ENCODE measurements at regions not wholly inside any gene's neighbourhood (a gene's known extent, or its start where the extent isn't known, plus 50 kb on each side); places are given as distances from the start of the nearest gene placed in this dataset.

DNA sequence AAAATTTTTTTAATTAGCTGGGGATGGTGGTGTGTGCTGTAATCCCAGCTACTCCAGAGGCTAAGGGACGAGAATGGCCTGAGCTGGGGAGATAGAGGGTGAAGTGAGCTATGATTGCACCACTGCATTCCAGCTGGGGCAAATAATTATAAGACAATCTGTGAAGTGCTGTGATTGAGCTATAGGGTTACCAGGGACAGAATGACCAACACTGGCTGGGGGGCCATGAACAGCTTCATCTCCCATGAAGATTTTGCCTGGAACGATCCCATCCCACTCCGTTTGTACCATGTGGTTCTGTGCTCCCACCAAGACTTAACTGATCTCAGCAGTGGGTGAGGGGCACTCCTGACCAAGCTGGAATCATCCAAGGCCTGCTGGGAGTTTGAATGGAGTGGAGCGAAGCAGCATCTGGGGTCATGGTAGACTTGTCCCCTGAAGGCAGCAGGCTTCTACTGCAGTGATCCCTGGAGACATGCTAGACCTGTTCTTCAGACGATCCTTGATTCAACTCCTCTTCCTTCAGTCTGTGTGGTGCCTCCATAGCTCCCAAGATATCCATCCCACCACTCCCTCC is 53.6 kb upstream of the CTPS1 start:
- Histone ChIP-seq H3K27me3 (ENCODE audit: control insufficient read depth in 4 of 4, insufficient read depth in 4 of 4, low read length in 3 of 4) (no peaks in the 10 kb centered on the region), H3K4me1 (ENCODE audit: control insufficient read depth in 4 of 4, insufficient read depth in 4 of 4, low read length in 3 of 4) (peaks cover 0 to 11% (median 6%) of the 10 kb centered on the region in 4 donors), H3K9me3 (ENCODE audit: control insufficient read depth in 4 of 4, low read length in 3 of 4) (no peaks in the 10 kb centered on the region), H3K9ac (ENCODE audit: low read depth in 1 of 2, low read length in 2 of 2) (no peak overlapping the region), H3K27ac (ENCODE audit: low read depth in 1 of 2, low read length in 2 of 2) (no peak overlapping the region), H3K36me3 (ENCODE audit: control insufficient read depth in 4 of 4, insufficient read depth in 3 of 4, low read depth in 1 of 4, low read length in 3 of 4) (no peaks in the 10 kb centered on the region), H3K4me3 (ENCODE audit: low read depth in 1 of 3, low read length in 3 of 3) (no peak overlapping the region)
- no peak for DNase-seq (ENCODE audit: low spot score)
- TF ChIP-seq EGR1 (IDR thresholded peaks at IDR 0.05; ENCODE audit: low read depth in 2 of 2): no peak
- TF ChIP-seq JUND (IDR thresholded peaks at IDR 0.05): no peak
- TF ChIP-seq SP1 (IDR thresholded peaks at IDR 0.05): no peak
- no peak for TF ChIP-seq FOXA1 (IDR thresholded peaks at IDR 0.05)
- TF ChIP-seq, protein P1, sequence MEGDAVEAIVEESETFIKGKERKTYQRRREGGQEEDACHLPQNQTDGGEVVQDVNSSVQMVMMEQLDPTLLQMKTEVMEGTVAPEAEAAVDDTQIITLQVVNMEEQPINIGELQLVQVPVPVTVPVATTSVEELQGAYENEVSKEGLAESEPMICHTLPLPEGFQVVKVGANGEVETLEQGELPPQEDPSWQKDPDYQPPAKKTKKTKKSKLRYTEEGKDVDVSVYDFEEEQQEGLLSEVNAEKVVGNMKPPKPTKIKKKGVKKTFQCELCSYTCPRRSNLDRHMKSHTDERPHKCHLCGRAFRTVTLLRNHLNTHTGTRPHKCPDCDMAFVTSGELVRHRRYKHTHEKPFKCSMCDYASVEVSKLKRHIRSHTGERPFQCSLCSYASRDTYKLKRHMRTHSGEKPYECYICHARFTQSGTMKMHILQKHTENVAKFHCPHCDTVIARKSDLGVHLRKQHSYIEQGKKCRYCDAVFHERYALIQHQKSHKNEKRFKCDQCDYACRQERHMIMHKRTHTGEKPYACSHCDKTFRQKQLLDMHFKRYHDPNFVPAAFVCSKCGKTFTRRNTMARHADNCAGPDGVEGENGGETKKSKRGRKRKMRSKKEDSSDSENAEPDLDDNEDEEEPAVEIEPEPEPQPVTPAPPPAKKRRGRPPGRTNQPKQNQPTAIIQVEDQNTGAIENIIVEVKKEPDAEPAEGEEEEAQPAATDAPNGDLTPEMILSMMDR (IDR thresholded peaks at IDR 0.05; ENCODE audit: low read depth, low read length, missing input control): no peak
- TF ChIP-seq NR2F2 (IDR thresholded peaks at IDR 0.05): no peak
- 95% methylated on average over 5 of the region's 5 CpGs for WGBS

DNA sequence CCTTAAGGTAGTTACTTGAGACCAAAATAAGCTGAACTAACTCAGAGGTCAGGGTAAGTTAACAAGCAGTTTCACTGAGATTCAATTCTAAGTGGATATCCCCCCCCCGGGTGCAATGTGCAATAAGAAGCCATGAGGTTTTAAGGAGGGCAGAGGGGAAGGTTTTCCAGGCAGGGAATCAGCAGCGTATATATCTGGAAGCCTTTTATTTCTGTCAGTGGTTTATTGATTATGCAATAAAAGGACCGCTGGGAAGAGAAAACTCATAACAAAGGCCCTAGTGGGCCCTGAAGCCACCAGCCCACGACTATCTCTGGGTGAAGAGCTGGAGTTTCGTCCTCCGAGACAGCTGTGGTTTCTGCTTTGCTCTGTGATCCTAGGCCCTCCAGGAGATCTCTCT is 53.1 kb upstream of the CTPS1 start:
- H3K27ac ChIP-seq (ENCODE audit: low read depth in 1 of 2, low read length in 2 of 2): no peak overlapping the region
- no peak overlapping the region for H3K4me3 ChIP-seq (ENCODE audit: low read depth in 1 of 3, low read length in 3 of 3)
- no peaks in the 10 kb centered on the region for H3K27me3 ChIP-seq (ENCODE audit: control insufficient read depth in 4 of 4, insufficient read depth in 4 of 4, low read length in 3 of 4)
- no peaks in the 10 kb centered on the region for H3K9me3 ChIP-seq (ENCODE audit: control insufficient read depth in 4 of 4, low read length in 3 of 4)
- peaks cover 0 to 11% (median 6%) of the 10 kb centered on the region in 4 donors for H3K4me1 ChIP-seq (ENCODE audit: control insufficient read depth in 4 of 4, insufficient read depth in 4 of 4, low read length in 3 of 4)
- WGBS: 75% methylated on average over 6 of the region's 6 CpGs
- DNase-seq (ENCODE audit: low spot score): no peak
- TF ChIP-seq JUND (IDR thresholded peaks at IDR 0.05) (no peak), YY1 (IDR thresholded peaks at IDR 0.05) (no peak), EGR1 (IDR thresholded peaks at IDR 0.05; ENCODE audit: low read depth in 2 of 2) (no peak), FOXA1 (IDR thresholded peaks at IDR 0.05) (no peak), GABPA (IDR thresholded peaks at IDR 0.05 in 1 of 2, conservative IDR thresholded peaks at IDR 0.05 in 1 of 2) (no peak), RAD21 (IDR thresholded peaks at IDR 0.05) (no peak), TAF1 (conservative IDR thresholded peaks at IDR 0.05) (no peak), HNF4G (IDR thresholded peaks at IDR 0.05) (no peak), FOXA2 (IDR thresholded peaks at IDR 0.05) (no peak), SP1 (IDR thresholded peaks at IDR 0.05) (no peak)
- TF ChIP-seq, protein P2, sequence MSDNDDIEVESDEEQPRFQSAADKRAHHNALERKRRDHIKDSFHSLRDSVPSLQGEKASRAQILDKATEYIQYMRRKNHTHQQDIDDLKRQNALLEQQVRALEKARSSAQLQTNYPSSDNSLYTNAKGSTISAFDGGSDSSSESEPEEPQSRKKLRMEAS (IDR thresholded peaks at IDR 0.05): no peak
- TF ChIP-seq, protein P1 (IDR thresholded peaks at IDR 0.05; ENCODE audit: low read depth, low read length, missing input control): no peak
- TF ChIP-seq, protein P3, sequence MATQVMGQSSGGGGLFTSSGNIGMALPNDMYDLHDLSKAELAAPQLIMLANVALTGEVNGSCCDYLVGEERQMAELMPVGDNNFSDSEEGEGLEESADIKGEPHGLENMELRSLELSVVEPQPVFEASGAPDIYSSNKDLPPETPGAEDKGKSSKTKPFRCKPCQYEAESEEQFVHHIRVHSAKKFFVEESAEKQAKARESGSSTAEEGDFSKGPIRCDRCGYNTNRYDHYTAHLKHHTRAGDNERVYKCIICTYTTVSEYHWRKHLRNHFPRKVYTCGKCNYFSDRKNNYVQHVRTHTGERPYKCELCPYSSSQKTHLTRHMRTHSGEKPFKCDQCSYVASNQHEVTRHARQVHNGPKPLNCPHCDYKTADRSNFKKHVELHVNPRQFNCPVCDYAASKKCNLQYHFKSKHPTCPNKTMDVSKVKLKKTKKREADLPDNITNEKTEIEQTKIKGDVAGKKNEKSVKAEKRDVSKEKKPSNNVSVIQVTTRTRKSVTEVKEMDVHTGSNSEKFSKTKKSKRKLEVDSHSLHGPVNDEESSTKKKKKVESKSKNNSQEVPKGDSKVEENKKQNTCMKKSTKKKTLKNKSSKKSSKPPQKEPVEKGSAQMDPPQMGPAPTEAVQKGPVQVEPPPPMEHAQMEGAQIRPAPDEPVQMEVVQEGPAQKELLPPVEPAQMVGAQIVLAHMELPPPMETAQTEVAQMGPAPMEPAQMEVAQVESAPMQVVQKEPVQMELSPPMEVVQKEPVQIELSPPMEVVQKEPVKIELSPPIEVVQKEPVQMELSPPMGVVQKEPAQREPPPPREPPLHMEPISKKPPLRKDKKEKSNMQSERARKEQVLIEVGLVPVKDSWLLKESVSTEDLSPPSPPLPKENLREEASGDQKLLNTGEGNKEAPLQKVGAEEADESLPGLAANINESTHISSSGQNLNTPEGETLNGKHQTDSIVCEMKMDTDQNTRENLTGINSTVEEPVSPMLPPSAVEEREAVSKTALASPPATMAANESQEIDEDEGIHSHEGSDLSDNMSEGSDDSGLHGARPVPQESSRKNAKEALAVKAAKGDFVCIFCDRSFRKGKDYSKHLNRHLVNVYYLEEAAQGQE (IDR thresholded peaks at IDR 0.05): no peak
- TF ChIP-seq, protein P4, sequence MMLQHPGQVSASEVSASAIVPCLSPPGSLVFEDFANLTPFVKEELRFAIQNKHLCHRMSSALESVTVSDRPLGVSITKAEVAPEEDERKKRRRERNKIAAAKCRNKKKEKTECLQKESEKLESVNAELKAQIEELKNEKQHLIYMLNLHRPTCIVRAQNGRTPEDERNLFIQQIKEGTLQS (IDR thresholded peaks at IDR 0.05): no peak
- no peaks in the 10 kb centered on the region for H3K36me3 ChIP-seq (ENCODE audit: control insufficient read depth in 4 of 4, insufficient read depth in 3 of 4, low read depth in 1 of 4, low read length in 3 of 4)
- H3K9ac ChIP-seq (ENCODE audit: low read depth in 1 of 2, low read length in 2 of 2): no peak overlapping the region
